HEK293 (cell line): ENCODE measurements at regions not wholly inside any gene's neighbourhood (a gene's known extent, or its start where the extent isn't known, plus 50 kb on each side); places are given as distances from the start of the nearest gene placed in this dataset.

Experiments used
- GLI2 ChIP-seq: fragments of 450-650 bp; formaldehyde crosslinking; IDR thresholded peaks from 2 replicates; pipeline ENCODE4; 2017; ENCODE audit warnings: missing biosample characterization, missing genetic modification characterization, low read depth, borderline replicate concordance
- GLIS1 ChIP-seq: fragments of 450-650 bp; formaldehyde crosslinking; IDR thresholded peaks from 2 replicates; pipeline ENCODE4 v1.5.1; 2016; ENCODE audit warnings: missing biosample characterization, missing genetic modification characterization
- ZBTB17 ChIP-seq: fragments of 450-650 bp; formaldehyde crosslinking; IDR thresholded peaks from 2 replicates; pipeline ENCODE4 v1.5.1; 2016; ENCODE audit warnings: missing biosample characterization, missing genetic modification characterization
- ZFHX2 ChIP-seq: fragments of 450-650 bp; formaldehyde crosslinking; conservative IDR thresholded peaks from 2 replicates; pipeline ENCODE4 v1.5.1; 2016; ENCODE audit warnings: missing biosample characterization, missing genetic modification characterization
- ZFP3 ChIP-seq: fragments of 450-650 bp; formaldehyde crosslinking; IDR thresholded peaks from 2 replicates; pipeline ENCODE4 v1.5.1; 2016; ENCODE audit warnings: low read depth, missing biosample characterization, missing genetic modification characterization
- ZIC2 ChIP-seq: fragments of 450-650 bp; formaldehyde crosslinking; IDR thresholded peaks from 2 replicates; pipeline ENCODE4 v1.5.1; 2016; ENCODE audit warnings: missing biosample characterization, missing genetic modification characterization
- ZNF157 ChIP-seq: fragments of 450-650 bp; formaldehyde crosslinking; IDR thresholded peaks from 2 replicates; pipeline ENCODE4 v1.5.1; 2016; ENCODE audit warnings: missing biosample characterization, missing genetic modification characterization
- ZNF19 ChIP-seq: fragments of 450-650 bp; formaldehyde crosslinking; IDR thresholded peaks from 2 replicates; pipeline ENCODE4; 2016; ENCODE audit warnings: missing biosample characterization, missing genetic modification characterization, low read depth
- ZNF292 ChIP-seq: fragments of 450-650 bp; formaldehyde crosslinking; IDR thresholded peaks from 2 replicates; pipeline ENCODE4 v1.5.1; 2016; ENCODE audit warnings: low read depth, missing biosample characterization, missing genetic modification characterization, borderline replicate concordance
- ZNF302 ChIP-seq: fragments of 450-650 bp; formaldehyde crosslinking; IDR thresholded peaks from 2 replicates; pipeline ENCODE4 v1.5.1; 2016; ENCODE audit warnings: missing biosample characterization, missing genetic modification characterization, low read depth
- ZNF423 ChIP-seq: fragments of 450-650 bp; formaldehyde crosslinking; IDR thresholded peaks from 2 replicates; pipeline ENCODE4 v1.5.1; 2016; ENCODE audit warnings: missing biosample characterization, missing genetic modification characterization
- ZNF426 ChIP-seq: fragments of 450-650 bp; formaldehyde crosslinking; IDR thresholded peaks from 2 replicates; pipeline ENCODE4 v1.5.1; 2017; ENCODE audit warnings: missing biosample characterization, missing genetic modification characterization, mild to moderate bottlenecking, inconsistent platforms, moderate library complexity
- ZNF521 ChIP-seq: fragments of 450-650 bp; formaldehyde crosslinking; IDR thresholded peaks from 2 replicates; pipeline ENCODE4 v1.5.1; 2017; ENCODE audit warnings: missing biosample characterization, mild to moderate bottlenecking, missing genetic modification characterization
- ZNF544 ChIP-seq: fragments of 450-650 bp; formaldehyde crosslinking; IDR thresholded peaks from 2 replicates; pipeline ENCODE4 v1.5.0; 2017; ENCODE audit warnings: missing biosample characterization, missing genetic modification characterization
- ZNF600 ChIP-seq: fragments of 450-650 bp; formaldehyde crosslinking; IDR thresholded peaks from 2 replicates; pipeline ENCODE4 v1.5.1; 2016; ENCODE audit warnings: missing biosample characterization, missing genetic modification characterization
- ZNF658 ChIP-seq: fragments of 450-650 bp; formaldehyde crosslinking; IDR thresholded peaks from 2 replicates; pipeline ENCODE4; 2016; ENCODE audit warnings: missing biosample characterization, missing genetic modification characterization
- ZNF76 ChIP-seq: fragments of 450-650 bp; formaldehyde crosslinking; IDR thresholded peaks from 2 replicates; pipeline ENCODE4; 2016; ENCODE audit warnings: low read depth, missing biosample characterization, missing genetic modification characterization, borderline replicate concordance
- ZNF768 ChIP-seq: fragments of 450-650 bp; formaldehyde crosslinking; IDR thresholded peaks from 2 replicates; pipeline ENCODE4 v1.5.1; 2018; ENCODE audit warnings: missing biosample characterization, mild to moderate bottlenecking, missing genetic modification characterization
- ZNF791 ChIP-seq: fragments of 450-650 bp; formaldehyde crosslinking; IDR thresholded peaks from 2 replicates; pipeline ENCODE4 v1.5.1; 2016; ENCODE audit warnings: missing biosample characterization, missing genetic modification characterization
- TF ChIP-seq, protein P1 (sequence below): fragments of 450-650 bp; formaldehyde crosslinking; IDR thresholded peaks from 2 replicates; pipeline ENCODE4 v1.5.1; 2017; ENCODE audit warnings: missing biosample characterization, missing genetic modification characterization
- TF ChIP-seq, protein P2 (sequence below): fragments of 450-650 bp; formaldehyde crosslinking; IDR thresholded peaks from 2 replicates; pipeline ENCODE4 v1.5.1; 2016; ENCODE audit warnings: missing biosample characterization, missing genetic modification characterization
- TF ChIP-seq, protein P3 (sequence below): fragments of 450-650 bp; formaldehyde crosslinking; IDR thresholded peaks from 2 replicates; pipeline ENCODE4 v1.5.1; 2016; ENCODE audit warnings: missing biosample characterization, missing genetic modification characterization
- TF ChIP-seq, protein P4 (sequence below): fragments of 450-650 bp; formaldehyde crosslinking; IDR thresholded peaks from 2 replicates; pipeline ENCODE4 v1.5.1; 2016; ENCODE audit warnings: missing biosample characterization, missing genetic modification characterization, low read depth
- TF ChIP-seq, protein P5 (sequence below): fragments of 450-650 bp; formaldehyde crosslinking; IDR thresholded peaks from 2 replicates; pipeline ENCODE4 v1.5.1; 2016; ENCODE audit warnings: missing biosample characterization, missing genetic modification characterization
- TF ChIP-seq, protein P6 (sequence below): fragments of 450-650 bp; formaldehyde crosslinking; IDR thresholded peaks from 2 replicates; pipeline ENCODE4 v1.5.1; 2016; ENCODE audit warnings: missing biosample characterization, missing genetic modification characterization

DNA sequence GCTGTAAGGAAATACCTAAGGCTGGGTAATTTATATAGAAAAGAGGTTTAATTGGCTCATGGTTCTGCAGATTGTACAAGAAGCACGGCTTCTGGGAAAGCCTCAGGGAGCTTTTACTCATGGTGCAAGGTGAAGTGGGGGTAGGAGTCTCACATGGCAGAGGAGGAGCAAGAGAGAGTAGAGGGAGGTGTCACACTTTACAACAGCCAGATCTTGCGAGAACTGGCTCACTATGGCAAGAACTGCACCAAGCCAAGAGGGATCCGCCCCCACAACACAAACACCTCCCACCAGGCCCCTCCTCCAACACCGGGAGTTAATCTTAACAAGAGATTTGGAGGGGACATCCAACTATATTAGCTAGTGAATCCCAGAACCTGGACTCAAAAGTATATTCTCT is 135.4 kb upstream of the SOD1 start (continued):
- TF ChIP-seq, protein P1, sequence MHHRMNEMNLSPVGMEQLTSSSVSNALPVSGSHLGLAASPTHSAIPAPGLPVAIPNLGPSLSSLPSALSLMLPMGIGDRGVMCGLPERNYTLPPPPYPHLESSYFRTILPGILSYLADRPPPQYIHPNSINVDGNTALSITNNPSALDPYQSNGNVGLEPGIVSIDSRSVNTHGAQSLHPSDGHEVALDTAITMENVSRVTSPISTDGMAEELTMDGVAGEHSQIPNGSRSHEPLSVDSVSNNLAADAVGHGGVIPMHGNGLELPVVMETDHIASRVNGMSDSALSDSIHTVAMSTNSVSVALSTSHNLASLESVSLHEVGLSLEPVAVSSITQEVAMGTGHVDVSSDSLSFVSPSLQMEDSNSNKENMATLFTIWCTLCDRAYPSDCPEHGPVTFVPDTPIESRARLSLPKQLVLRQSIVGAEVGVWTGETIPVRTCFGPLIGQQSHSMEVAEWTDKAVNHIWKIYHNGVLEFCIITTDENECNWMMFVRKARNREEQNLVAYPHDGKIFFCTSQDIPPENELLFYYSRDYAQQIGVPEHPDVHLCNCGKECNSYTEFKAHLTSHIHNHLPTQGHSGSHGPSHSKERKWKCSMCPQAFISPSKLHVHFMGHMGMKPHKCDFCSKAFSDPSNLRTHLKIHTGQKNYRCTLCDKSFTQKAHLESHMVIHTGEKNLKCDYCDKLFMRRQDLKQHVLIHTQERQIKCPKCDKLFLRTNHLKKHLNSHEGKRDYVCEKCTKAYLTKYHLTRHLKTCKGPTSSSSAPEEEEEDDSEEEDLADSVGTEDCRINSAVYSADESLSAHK, result no peak
- TF ChIP-seq ZNF600 (tag by site-specific recombination) (no peak), ZNF19 (tag by site-specific recombination) (no peak), ZNF76 (tag by site-specific recombination) (no peak), ZNF768 (no peak), ZFP3 (tag by site-specific recombination) (no peak), ZNF302 (tag by site-specific recombination) (no peak), ZNF521 (tag by site-specific recombination) (no peak), GLI2 (no peak), ZFHX2 (tag by site-specific recombination) (peak; percentile 61), ZNF423 (tag by site-specific recombination) (no peak), ZBTB17 (tag by site-specific recombination) (no peak; the same call in 1 of the 2 replicates), GLIS1 (tag by site-specific recombination) (peak; percentile 26; the same call in 1 of the 2 replicates), ZNF292 (tag by site-specific recombination) (no peak), ZNF658 (tag by site-specific recombination) (no peak), ZNF157 (no peak), ZNF544 (tag by site-specific recombination) (no peak), ZIC2 (tag by site-specific recombination) (no peak), ZNF791 (tag by site-specific recombination) (no peak), ZNF426 (tag by site-specific recombination) (no peak)
- TF ChIP-seq, protein P2, sequence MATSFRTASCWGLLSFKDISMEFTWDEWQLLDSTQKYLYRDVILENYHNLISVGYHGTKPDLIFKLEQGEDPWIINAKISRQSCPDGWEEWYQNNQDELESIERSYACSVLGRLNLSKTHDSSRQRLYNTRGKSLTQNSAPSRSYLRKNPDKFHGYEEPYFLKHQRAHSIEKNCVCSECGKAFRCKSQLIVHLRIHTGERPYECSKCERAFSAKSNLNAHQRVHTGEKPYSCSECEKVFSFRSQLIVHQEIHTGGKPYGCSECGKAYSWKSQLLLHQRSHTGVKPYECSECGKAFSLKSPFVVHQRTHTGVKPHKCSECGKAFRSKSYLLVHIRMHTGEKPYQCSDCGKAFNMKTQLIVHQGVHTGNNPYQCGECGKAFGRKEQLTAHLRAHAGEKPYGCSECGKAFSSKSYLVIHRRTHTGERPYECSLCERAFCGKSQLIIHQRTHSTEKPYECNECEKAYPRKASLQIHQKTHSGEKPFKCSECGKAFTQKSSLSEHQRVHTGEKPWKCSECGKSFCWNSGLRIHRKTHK, result no peak
- TF ChIP-seq, protein P3, sequence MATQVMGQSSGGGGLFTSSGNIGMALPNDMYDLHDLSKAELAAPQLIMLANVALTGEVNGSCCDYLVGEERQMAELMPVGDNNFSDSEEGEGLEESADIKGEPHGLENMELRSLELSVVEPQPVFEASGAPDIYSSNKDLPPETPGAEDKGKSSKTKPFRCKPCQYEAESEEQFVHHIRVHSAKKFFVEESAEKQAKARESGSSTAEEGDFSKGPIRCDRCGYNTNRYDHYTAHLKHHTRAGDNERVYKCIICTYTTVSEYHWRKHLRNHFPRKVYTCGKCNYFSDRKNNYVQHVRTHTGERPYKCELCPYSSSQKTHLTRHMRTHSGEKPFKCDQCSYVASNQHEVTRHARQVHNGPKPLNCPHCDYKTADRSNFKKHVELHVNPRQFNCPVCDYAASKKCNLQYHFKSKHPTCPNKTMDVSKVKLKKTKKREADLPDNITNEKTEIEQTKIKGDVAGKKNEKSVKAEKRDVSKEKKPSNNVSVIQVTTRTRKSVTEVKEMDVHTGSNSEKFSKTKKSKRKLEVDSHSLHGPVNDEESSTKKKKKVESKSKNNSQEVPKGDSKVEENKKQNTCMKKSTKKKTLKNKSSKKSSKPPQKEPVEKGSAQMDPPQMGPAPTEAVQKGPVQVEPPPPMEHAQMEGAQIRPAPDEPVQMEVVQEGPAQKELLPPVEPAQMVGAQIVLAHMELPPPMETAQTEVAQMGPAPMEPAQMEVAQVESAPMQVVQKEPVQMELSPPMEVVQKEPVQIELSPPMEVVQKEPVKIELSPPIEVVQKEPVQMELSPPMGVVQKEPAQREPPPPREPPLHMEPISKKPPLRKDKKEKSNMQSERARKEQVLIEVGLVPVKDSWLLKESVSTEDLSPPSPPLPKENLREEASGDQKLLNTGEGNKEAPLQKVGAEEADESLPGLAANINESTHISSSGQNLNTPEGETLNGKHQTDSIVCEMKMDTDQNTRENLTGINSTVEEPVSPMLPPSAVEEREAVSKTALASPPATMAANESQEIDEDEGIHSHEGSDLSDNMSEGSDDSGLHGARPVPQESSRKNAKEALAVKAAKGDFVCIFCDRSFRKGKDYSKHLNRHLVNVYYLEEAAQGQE (tag by site-specific recombination), result no peak
- TF ChIP-seq, protein P4, sequence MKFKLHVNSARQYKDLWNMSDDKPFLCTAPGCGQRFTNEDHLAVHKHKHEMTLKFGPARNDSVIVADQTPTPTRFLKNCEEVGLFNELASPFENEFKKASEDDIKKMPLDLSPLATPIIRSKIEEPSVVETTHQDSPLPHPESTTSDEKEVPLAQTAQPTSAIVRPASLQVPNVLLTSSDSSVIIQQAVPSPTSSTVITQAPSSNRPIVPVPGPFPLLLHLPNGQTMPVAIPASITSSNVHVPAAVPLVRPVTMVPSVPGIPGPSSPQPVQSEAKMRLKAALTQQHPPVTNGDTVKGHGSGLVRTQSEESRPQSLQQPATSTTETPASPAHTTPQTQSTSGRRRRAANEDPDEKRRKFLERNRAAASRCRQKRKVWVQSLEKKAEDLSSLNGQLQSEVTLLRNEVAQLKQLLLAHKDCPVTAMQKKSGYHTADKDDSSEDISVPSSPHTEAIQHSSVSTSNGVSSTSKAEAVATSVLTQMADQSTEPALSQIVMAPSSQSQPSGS (tag by site-specific recombination), result no peak
- TF ChIP-seq, protein P5, sequence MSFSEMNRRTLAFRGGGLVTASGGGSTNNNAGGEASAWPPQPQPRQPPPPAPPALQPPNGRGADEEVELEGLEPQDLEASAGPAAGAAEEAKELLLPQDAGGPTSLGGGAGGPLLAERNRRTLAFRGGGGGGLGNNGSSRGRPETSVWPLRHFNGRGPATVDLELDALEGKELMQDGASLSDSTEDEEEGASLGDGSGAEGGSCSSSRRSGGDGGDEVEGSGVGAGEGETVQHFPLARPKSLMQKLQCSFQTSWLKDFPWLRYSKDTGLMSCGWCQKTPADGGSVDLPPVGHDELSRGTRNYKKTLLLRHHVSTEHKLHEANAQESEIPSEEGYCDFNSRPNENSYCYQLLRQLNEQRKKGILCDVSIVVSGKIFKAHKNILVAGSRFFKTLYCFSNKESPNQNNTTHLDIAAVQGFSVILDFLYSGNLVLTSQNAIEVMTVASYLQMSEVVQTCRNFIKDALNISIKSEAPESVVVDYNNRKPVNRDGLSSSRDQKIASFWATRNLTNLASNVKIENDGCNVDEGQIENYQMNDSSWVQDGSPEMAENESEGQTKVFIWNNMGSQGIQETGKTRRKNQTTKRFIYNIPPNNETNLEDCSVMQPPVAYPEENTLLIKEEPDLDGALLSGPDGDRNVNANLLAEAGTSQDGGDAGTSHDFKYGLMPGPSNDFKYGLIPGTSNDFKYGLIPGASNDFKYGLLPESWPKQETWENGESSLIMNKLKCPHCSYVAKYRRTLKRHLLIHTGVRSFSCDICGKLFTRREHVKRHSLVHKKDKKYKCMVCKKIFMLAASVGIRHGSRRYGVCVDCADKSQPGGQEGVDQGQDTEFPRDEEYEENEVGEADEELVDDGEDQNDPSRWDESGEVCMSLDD (tag by site-specific recombination), result no peak
- TF ChIP-seq, protein P6, sequence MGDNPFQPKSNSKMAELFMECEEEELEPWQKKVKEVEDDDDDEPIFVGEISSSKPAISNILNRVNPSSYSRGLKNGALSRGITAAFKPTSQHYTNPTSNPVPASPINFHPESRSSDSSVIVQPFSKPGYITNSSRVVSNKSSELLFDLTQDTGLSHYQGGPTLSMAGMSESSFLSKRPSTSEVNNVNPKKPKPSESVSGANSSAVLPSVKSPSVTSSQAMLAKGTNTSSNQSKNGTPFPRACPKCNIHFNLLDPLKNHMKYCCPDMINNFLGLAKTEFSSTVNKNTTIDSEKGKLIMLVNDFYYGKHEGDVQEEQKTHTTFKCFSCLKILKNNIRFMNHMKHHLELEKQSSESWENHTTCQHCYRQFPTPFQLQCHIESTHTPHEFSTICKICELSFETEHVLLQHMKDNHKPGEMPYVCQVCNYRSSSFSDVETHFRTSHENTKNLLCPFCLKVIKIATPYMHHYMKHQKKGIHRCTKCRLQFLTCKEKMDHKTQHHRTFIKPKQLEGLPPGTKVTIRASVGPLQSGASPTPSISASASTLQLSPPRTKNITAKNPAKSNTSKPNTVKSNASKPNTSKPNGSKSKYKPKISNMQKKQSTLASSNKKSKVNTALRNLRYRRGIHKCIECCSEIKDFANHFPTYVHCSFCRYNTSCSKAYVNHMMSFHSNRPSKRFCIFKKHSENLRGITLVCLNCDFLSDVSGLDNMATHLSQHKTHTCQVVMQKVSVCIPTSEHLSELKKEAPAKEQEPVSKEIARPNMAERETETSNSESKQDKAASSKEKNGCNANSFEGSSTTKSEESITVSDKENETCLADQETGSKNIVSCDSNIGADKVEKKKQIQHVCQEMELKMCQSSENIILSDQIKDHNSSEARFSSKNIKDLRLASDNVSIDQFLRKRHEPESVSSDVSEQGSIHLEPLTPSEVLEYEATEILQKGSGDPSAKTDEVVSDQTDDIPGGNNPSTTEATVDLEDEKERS, result no peak
